ENCODE measurements at regions not wholly inside any gene's neighbourhood (a gene's known extent, or its start where the extent isn't known, plus 50 kb on each side); places are given as distances from the start of the nearest gene placed in this dataset.

- ChIA-PET RAD21 (ENCODE audit: low non-redundant PET in 1 of 2, low total read pairs in 2 of 2, uncharacterized antibody in 2 of 2, unreplicated experiment in 2 of 2) (no interaction called here), POLR2A (no interaction called here), CTCF (no interaction called here)
- TF ChIP-seq CEBPB (IDR thresholded peaks at IDR 0.05; ENCODE audit: low read depth) = no peak
- no peaks in the 10 kb centered on the region for H4K20me1 ChIP-seq (ENCODE audit: insufficient read depth)
- no peaks in the 10 kb centered on the region for H3K27me3 ChIP-seq (ENCODE audit: insufficient read depth, low read length)
- H2AFZ ChIP-seq (ENCODE audit: low read depth, low read length, poor library complexity, severe bottlenecking) = no peak overlapping the region
- BruUV-seq (replicated peaks) = no TSS peak
- H3K4me3 ChIP-seq (replicated peaks in 1 of 2; ENCODE audit: low read depth in 1 of 2, low read length in 2 of 2) = no peak overlapping the region
- H3K9me2 ChIP-seq (ENCODE audit: insufficient read depth) = no peaks in the 10 kb centered on the region
- intact Hi-C loops (cut with micrococcal nuclease) = no loop called here
- DNase-seq (ENCODE audit: low read depth, low spot score) (no peak), ATAC-seq (no peak)
- H3K36me3 ChIP-seq (ENCODE audit: control insufficient read depth in 1 of 2, insufficient read depth in 2 of 2, low read length in 2 of 2) = no peaks in the 10 kb centered on the region
- no peak overlapping the region for H3K9ac ChIP-seq (ENCODE audit: low read length)
- H3K79me2 ChIP-seq (ENCODE audit: insufficient read depth, low read length) = no peaks in the 10 kb centered on the region
- H3K4me1 ChIP-seq (ENCODE audit: control insufficient read depth in 1 of 2, insufficient read depth in 2 of 2, low read length in 2 of 2) = peaks cover 0 to 2% of the 10 kb centered on the region in 2 experiments; a peak in 2 of 4 replicates
- no peak overlapping the region for H3K27ac ChIP-seq (ENCODE audit: low read depth, low read length)
- H3K4me2 ChIP-seq (ENCODE audit: low read length) = no peak overlapping the region
- H3K9me3 ChIP-seq (ENCODE audit: control insufficient read depth in 1 of 2, insufficient read depth in 1 of 2, low read depth in 1 of 2, low read length in 2 of 2) = no peaks in the 10 kb centered on the region
Measured at GRCh38 chr5:74963407-74963806, 89.0 kb downstream of the GCNT4 start.

GRCh38 chr5:74957906-74958305, 91.7 kb upstream of the FAM169A start:
- ATAC-seq = no peak
- Histone ChIP-seq H3K27ac (ENCODE audit: low read depth, low read length) (no peak overlapping the region), H3K9ac (ENCODE audit: low read length) (no peak overlapping the region), H4K20me1 (ENCODE audit: insufficient read depth) (no peaks in the 10 kb centered on the region), H3K4me2 (ENCODE audit: low read length) (no peak overlapping the region), H3K27me3 (ENCODE audit: insufficient read depth, low read length) (no peaks in the 10 kb centered on the region), H3K4me3 (replicated peaks in 1 of 2; ENCODE audit: low read depth in 1 of 2, low read length in 2 of 2) (no peak overlapping the region), H3K9me3 (ENCODE audit: control insufficient read depth in 1 of 2, insufficient read depth in 1 of 2, low read depth in 1 of 2, low read length in 2 of 2) (no peaks in the 10 kb centered on the region), H2AFZ (ENCODE audit: low read depth, low read length, poor library complexity, severe bottlenecking) (no peak overlapping the region), H3K79me2 (ENCODE audit: insufficient read depth, low read length) (no peaks in the 10 kb centered on the region), H3K36me3 (ENCODE audit: control insufficient read depth in 1 of 2, insufficient read depth in 2 of 2, low read length in 2 of 2) (no peaks in the 10 kb centered on the region), H3K9me2 (ENCODE audit: insufficient read depth) (no peaks in the 10 kb centered on the region), H3K4me1 (ENCODE audit: control insufficient read depth in 1 of 2, insufficient read depth in 2 of 2, low read length in 2 of 2) (peaks cover 0 to 16% of the 10 kb centered on the region in 2 experiments; a peak in 2 of 4 replicates)
- DNase-seq (ENCODE audit: low read depth, low spot score) = no peak
- RAD21 ChIA-PET (ENCODE audit: low non-redundant PET in 1 of 2, low total read pairs in 2 of 2, uncharacterized antibody in 2 of 2, unreplicated experiment in 2 of 2) = no interaction called here
- intact Hi-C loops (cut with micrococcal nuclease) = no loop called here
- TF ChIP-seq TCF7L2 (IDR thresholded peaks at IDR 0.05; ENCODE audit: borderline replicate concordance, extremely low read depth, insufficient read depth, insufficient read length) = no peak
- no peak for TF ChIP-seq EGR1 (IDR thresholded peaks at IDR 0.05; ENCODE audit: low read depth)
- no TSS peak for BruUV-seq (replicated peaks)
- CTCF ChIA-PET = no interaction called here
- POLR2A ChIA-PET = no interaction called here
